Panc1 (cell line): ENCODE measurements at regions not wholly inside any gene's neighbourhood (a gene's known extent, or its start where the extent isn't known, plus 50 kb on each side); places are given as distances from the start of the nearest gene placed in this dataset.

Source experiments
- TCF7L2 ChIP-seq: IDR thresholded peaks from 2 replicates; pipeline ENCODE4 v1.6.1; 2011; ENCODE audit warnings: mild to moderate bottlenecking, low read depth, low read length, inconsistent platforms
- TF ChIP-seq, protein P1 (sequence below): fragments of 450-650 bp; IDR thresholded peaks from 2 replicates; pipeline ENCODE4 v1.5.1; 2017; ENCODE audit warnings: mild to moderate bottlenecking
- TF ChIP-seq, protein P2 (sequence below), 2 experiments: IDR thresholded peaks; 2 replicates each; pipeline ENCODE4 v1.6.1; 2011 to 2012; ENCODE audit warnings: low read depth in 2 of 2, control low read depth in 1 of 2, low read length in 1 of 2, mild to moderate bottlenecking in 1 of 2, moderate library complexity in 1 of 2; ENCODE audit not compliant: insufficient read depth in 1 of 2

DNA sequence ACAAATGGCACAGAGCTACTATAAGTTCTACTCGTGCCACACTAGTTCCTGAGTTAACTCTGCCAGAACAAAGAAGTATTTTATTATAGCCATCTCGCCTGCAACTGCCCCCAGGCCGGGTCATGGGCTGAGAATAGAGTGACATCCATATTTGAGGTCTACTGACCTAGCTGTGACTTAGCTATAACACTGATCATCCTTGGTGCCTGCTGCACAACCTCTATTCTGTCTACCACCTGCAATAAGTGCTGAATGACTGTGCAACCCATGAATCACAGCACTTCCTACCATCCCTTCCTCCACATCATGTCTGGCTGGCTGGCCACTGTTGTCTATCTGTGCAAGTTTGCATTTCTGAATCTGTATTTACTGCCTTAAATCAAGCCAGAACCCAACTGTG, 506.5 kb upstream of the TBL1XR1 start:
- TF ChIP-seq, protein P1, sequence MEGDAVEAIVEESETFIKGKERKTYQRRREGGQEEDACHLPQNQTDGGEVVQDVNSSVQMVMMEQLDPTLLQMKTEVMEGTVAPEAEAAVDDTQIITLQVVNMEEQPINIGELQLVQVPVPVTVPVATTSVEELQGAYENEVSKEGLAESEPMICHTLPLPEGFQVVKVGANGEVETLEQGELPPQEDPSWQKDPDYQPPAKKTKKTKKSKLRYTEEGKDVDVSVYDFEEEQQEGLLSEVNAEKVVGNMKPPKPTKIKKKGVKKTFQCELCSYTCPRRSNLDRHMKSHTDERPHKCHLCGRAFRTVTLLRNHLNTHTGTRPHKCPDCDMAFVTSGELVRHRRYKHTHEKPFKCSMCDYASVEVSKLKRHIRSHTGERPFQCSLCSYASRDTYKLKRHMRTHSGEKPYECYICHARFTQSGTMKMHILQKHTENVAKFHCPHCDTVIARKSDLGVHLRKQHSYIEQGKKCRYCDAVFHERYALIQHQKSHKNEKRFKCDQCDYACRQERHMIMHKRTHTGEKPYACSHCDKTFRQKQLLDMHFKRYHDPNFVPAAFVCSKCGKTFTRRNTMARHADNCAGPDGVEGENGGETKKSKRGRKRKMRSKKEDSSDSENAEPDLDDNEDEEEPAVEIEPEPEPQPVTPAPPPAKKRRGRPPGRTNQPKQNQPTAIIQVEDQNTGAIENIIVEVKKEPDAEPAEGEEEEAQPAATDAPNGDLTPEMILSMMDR = no peak
- TF ChIP-seq, protein P2, sequence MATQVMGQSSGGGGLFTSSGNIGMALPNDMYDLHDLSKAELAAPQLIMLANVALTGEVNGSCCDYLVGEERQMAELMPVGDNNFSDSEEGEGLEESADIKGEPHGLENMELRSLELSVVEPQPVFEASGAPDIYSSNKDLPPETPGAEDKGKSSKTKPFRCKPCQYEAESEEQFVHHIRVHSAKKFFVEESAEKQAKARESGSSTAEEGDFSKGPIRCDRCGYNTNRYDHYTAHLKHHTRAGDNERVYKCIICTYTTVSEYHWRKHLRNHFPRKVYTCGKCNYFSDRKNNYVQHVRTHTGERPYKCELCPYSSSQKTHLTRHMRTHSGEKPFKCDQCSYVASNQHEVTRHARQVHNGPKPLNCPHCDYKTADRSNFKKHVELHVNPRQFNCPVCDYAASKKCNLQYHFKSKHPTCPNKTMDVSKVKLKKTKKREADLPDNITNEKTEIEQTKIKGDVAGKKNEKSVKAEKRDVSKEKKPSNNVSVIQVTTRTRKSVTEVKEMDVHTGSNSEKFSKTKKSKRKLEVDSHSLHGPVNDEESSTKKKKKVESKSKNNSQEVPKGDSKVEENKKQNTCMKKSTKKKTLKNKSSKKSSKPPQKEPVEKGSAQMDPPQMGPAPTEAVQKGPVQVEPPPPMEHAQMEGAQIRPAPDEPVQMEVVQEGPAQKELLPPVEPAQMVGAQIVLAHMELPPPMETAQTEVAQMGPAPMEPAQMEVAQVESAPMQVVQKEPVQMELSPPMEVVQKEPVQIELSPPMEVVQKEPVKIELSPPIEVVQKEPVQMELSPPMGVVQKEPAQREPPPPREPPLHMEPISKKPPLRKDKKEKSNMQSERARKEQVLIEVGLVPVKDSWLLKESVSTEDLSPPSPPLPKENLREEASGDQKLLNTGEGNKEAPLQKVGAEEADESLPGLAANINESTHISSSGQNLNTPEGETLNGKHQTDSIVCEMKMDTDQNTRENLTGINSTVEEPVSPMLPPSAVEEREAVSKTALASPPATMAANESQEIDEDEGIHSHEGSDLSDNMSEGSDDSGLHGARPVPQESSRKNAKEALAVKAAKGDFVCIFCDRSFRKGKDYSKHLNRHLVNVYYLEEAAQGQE (IDR thresholded peaks at IDR 0.05; ENCODE audit: insufficient read depth in 1 of 2, low read depth in 2 of 2, low read length in 1 of 2) = no peak
- no peak for TF ChIP-seq TCF7L2
